ENCODE measurements at regions not wholly inside any gene's neighbourhood (a gene's known extent, or its start where the extent isn't known, plus 50 kb on each side); places are given as distances from the start of the nearest gene placed in this dataset.

DNA sequence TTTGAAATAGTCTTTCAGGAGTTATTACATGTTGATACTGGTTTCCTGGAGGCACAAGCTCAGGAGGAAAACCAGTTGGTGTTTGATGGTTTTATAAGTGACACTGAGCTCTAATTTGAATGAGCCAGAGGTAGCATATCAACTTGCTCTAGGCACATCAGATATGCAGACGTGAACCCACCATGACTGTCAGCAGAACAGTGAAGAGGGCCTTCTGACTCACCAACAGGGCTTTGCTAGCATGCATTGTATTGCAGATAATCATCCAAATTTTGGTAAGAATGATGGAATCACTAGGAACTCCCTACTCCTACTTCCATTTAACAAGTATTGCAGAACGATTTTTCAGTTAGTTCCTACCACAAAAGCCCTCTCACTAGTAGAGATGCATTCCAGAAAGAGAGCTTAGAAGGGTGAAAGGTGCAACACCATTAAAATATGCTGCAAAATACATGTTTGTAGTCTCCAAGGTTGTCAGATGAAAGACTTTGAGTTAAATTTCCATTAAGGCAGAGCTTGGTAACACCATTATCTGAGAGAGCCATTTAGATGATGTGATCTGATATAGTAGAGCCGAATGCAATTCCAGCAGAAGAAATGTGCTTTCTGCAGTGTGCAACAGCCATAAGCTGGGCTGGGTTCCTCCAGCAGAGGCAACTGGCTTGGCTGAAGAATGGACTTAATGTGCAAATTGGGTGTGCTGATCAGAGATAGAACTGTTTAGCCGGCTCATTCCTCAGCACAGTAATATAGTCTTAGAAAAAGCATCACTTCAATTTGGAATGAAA lies 968.7 kb upstream of the ADGRB3 start:
- TF ChIP-seq, protein P1, sequence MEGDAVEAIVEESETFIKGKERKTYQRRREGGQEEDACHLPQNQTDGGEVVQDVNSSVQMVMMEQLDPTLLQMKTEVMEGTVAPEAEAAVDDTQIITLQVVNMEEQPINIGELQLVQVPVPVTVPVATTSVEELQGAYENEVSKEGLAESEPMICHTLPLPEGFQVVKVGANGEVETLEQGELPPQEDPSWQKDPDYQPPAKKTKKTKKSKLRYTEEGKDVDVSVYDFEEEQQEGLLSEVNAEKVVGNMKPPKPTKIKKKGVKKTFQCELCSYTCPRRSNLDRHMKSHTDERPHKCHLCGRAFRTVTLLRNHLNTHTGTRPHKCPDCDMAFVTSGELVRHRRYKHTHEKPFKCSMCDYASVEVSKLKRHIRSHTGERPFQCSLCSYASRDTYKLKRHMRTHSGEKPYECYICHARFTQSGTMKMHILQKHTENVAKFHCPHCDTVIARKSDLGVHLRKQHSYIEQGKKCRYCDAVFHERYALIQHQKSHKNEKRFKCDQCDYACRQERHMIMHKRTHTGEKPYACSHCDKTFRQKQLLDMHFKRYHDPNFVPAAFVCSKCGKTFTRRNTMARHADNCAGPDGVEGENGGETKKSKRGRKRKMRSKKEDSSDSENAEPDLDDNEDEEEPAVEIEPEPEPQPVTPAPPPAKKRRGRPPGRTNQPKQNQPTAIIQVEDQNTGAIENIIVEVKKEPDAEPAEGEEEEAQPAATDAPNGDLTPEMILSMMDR (IDR thresholded peaks at IDR 0.05): no peak
- no peak for TF ChIP-seq POLR2A (IDR thresholded peaks at IDR 0.05)
